DND-41 (cell line): ENCODE measurements at regions not wholly inside any gene's neighbourhood (a gene's known extent, or its start where the extent isn't known, plus 50 kb on each side); places are given as distances from the start of the nearest gene placed in this dataset.

ENCODE experiments used
- ATAC-seq: fragments of 200-7000 bp; cut with Tn5 transposase; 3 replicates; pipeline ENCODE4 v1.9.1; 2021; ENCODE audit warnings: low read depth; ENCODE audit not compliant: insufficient read depth
- DNase-seq: peaks from one replicate; pipeline ENCODE4 v3.0.0-alpha.2; 2020
- H2AFZ ChIP-seq: 2 replicates; pipeline ENCODE4 v1.6.0; 2012; ENCODE audit warnings: low read depth, low read length
- H3K27ac ChIP-seq: 2 replicates; pipeline ENCODE4 v1.5.1; 2012; ENCODE audit warnings: low read length, inconsistent platforms
- H3K27me3 ChIP-seq: fragments of 200-600 bp; sonication (generic); 2 replicates; pipeline ENCODE4 v1.6.0; 2012; ENCODE audit warnings: low read length, mild to moderate bottlenecking, inconsistent platforms; ENCODE audit not compliant: insufficient read depth, poor library complexity
- H3K36me3 ChIP-seq: 2 replicates; pipeline ENCODE4 v1.5.1; 2012; ENCODE audit warnings: low read length, inconsistent platforms; ENCODE audit not compliant: insufficient read depth
- H3K4me1 ChIP-seq: 2 replicates; pipeline ENCODE4 v1.5.1; 2012; ENCODE audit warnings: mild to moderate bottlenecking, low read length; ENCODE audit not compliant: insufficient read depth
- H3K4me2 ChIP-seq: 2 replicates; pipeline ENCODE4 v1.6.0; 2012; ENCODE audit warnings: mild to moderate bottlenecking, moderate library complexity, low read length, inconsistent platforms; ENCODE audit not compliant: insufficient read depth
- H3K4me3 ChIP-seq, 2 experiments: fragments of 200-600 bp in 1 of 2; shearing (Covaris generic) in 1 of 2; 2 replicates each; pipeline ENCODE4 v1.5.1; 2012 to 2016; ENCODE audit warnings: inconsistent platforms in 2 of 2, low read length in 2 of 2, mild to moderate bottlenecking in 2 of 2, low read depth in 1 of 2, moderate library complexity in 1 of 2
- H3K79me2 ChIP-seq: 2 replicates; pipeline ENCODE4 v1.6.0; 2012; ENCODE audit warnings: low read length, inconsistent platforms; ENCODE audit not compliant: insufficient read depth
- H3K9ac ChIP-seq: 2 replicates; pipeline ENCODE4 v1.6.0; 2012; ENCODE audit warnings: low read depth, mild to moderate bottlenecking, inconsistent platforms, low read length, moderate library complexity
- H3K9me3 ChIP-seq: 2 replicates; pipeline ENCODE4 v1.5.1; 2012; ENCODE audit warnings: low read length, moderate library complexity, mild to moderate bottlenecking, inconsistent platforms; ENCODE audit not compliant: insufficient read depth, severe bottlenecking
- H4K20me1 ChIP-seq: 2 replicates; pipeline ENCODE4 v1.6.0; 2012; ENCODE audit warnings: low read length; ENCODE audit not compliant: insufficient read depth
- CTCF ChIP-seq: IDR thresholded peaks from 2 replicates; pipeline ENCODE4 v1.5.1; 2012; ENCODE audit warnings: borderline replicate concordance, low read length, moderate library complexity, mild to moderate bottlenecking; ENCODE audit not compliant: poor library complexity, severe bottlenecking; ENCODE audit errors: extremely low read depth
- EZH2 ChIP-seq: IDR thresholded peaks from 3 replicates; pipeline ENCODE4 v1.6.1; 2012; ENCODE audit warnings: borderline replicate concordance, low read depth, mild to moderate bottlenecking, moderate library complexity, low read length, inconsistent platforms; ENCODE audit not compliant: severe bottlenecking

GRCh38 chr3:88282528-88283241 lies 132.9 kb downstream of the C3orf38 start:
- no peaks in the 10 kb centered on the region for H3K9me3 ChIP-seq

DNA sequence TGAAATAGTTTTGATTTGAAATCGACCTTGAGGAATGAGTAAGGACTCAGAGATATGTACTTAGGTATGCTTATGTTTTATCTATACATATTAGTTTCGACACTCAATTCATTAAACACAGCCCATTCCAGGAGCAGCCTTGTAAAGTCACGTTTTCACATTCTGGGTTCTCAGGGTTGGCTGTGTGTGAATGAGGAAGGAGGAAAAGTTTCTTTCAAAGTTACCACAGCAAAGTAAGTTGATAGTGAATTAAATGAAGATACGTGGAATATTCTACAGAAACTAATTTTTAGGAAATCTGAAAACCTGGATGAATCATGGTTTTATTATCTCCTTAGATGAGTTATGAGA lies 133.5 kb downstream of the C3orf38 start:
- no peaks in the 10 kb centered on the region for H4K20me1 ChIP-seq
- H3K4me3 ChIP-seq = no peak overlapping the region
- H3K79me2 ChIP-seq = no peaks in the 10 kb centered on the region
- no peaks in the 10 kb centered on the region for H3K27me3 ChIP-seq
- no peaks in the 10 kb centered on the region for H3K4me1 ChIP-seq
- no peaks in the 10 kb centered on the region for H3K9me3 ChIP-seq
- no peak overlapping the region for H3K27ac ChIP-seq
- DNase-seq (no peak), ATAC-seq (no peak)
- TF ChIP-seq CTCF (no peak), EZH2 (no peak)
- H3K36me3 ChIP-seq = no peaks in the 10 kb centered on the region
- no peak overlapping the region for H2AFZ ChIP-seq
- no peak overlapping the region for H3K9ac ChIP-seq
- H3K4me2 ChIP-seq = no peak overlapping the region

More at GRCh38 chr3:88282528-88283241, 132.9 kb downstream of the C3orf38 start:
- DNase-seq (no peak), ATAC-seq (no peak; the same call in 2 of the 3 replicates)
- no peaks in the 10 kb centered on the region for H4K20me1 ChIP-seq
- no peak overlapping the region for H3K4me3 ChIP-seq
- no peak overlapping the region for H3K9ac ChIP-seq
- no peaks in the 10 kb centered on the region for H3K4me1 ChIP-seq
- H3K36me3 ChIP-seq = no peaks in the 10 kb centered on the region
- H3K4me2 ChIP-seq = no peak overlapping the region
- H3K27me3 ChIP-seq = no peaks in the 10 kb centered on the region
- no peak overlapping the region for H3K27ac ChIP-seq
- H2AFZ ChIP-seq = no peak overlapping the region
- no peak for TF ChIP-seq EZH2
- TF ChIP-seq CTCF = no peak
- H3K79me2 ChIP-seq = no peaks in the 10 kb centered on the region

GRCh38 chr3:88291486-88291885 lies 141.7 kb downstream of the C3orf38 start:
- ATAC-seq (no peak), DNase-seq (no peak)
- Histone ChIP-seq H3K36me3 (no peaks in the 10 kb centered on the region), H3K9ac (no peak overlapping the region), H3K27me3 (no peaks in the 10 kb centered on the region), H3K4me3 (no peak overlapping the region), H3K27ac (no peak overlapping the region), H3K4me1 (no peaks in the 10 kb centered on the region), H3K9me3 (no peaks in the 10 kb centered on the region), H4K20me1 (no peaks in the 10 kb centered on the region), H3K4me2 (no peak overlapping the region), H2AFZ (no peak overlapping the region), H3K79me2 (no peaks in the 10 kb centered on the region)
- no peak for TF ChIP-seq EZH2
- no peak for TF ChIP-seq CTCF

DNA sequence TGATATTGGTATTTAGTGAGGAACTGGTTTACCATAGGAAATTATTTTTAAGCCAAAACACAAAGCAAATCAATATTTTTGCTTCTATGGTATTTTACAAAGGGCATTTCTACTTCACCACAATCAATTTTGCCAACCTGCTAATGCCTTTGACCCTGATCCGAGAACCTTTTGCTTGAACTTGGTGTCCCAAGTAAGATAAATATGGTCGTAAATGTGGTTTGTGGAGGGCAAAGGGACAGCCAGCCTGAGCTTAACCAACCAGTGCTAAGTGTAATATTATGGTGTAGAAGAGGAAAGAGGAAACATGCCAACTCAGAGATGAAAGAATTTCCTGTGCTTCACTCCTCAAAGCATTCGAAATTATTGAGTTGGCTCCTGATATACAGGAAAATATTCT lies 148.4 kb downstream of the C3orf38 start:
- Histone ChIP-seq H3K4me1 (no peaks in the 10 kb centered on the region), H3K79me2 (no peaks in the 10 kb centered on the region), H3K27me3 (no peaks in the 10 kb centered on the region), H3K27ac (no peak overlapping the region), H2AFZ (no peak overlapping the region), H3K9ac (no peak overlapping the region), H3K36me3 (no peaks in the 10 kb centered on the region), H3K4me2 (no peak overlapping the region), H4K20me1 (no peaks in the 10 kb centered on the region), H3K9me3 (no peaks in the 10 kb centered on the region), H3K4me3 (no peak overlapping the region)
- ATAC-seq (no peak), DNase-seq (no peak)
- TF ChIP-seq EZH2 (no peak), CTCF (no peak)
